ENCODE measurements at regions not wholly inside any gene's neighbourhood (a gene's known extent, or its start where the extent isn't known, plus 50 kb on each side); places are given as distances from the start of the nearest gene placed in this dataset.
"Not testable (repeated sequence)": the region's sequence is repeated elsewhere in the genome, so short reads cannot be mapped to it uniquely, and the experiment has no call there.

- peak; percentile 57 for DNase-seq
Measured at GRCh38 chr6:15953152-15953880, 175.6 kb upstream of the MYLIP start.

- DNase-seq, result no peak
Measured at GRCh38 chr6:15952231-15953151, 176.4 kb upstream of the MYLIP start.

GRCh38 chr6:15950962-15951569, 177.8 kb upstream of the MYLIP start:
- no peak for DNase-seq

- DNase-seq, result no peak
Measured at GRCh38 chr6:15949982-15950381, 178.9 kb upstream of the MYLIP start.

- DNase-seq, result no peak
Measured at GRCh38 chr6:15948930-15949900, 179.7 kb upstream of the MYLIP start.

- no peak for DNase-seq
Measured at GRCh38 chr6:15947923-15948322, 181.0 kb upstream of the MYLIP start.

GRCh38 chr6:15947436-15947835, 181.4 kb upstream of the MYLIP start:
- DNase-seq, result no peak

- no peak for DNase-seq
Measured at GRCh38 chr6:15946701-15947385, 182.0 kb upstream of the MYLIP start.

- DNase-seq, result no peak
Measured at GRCh38 chr6:15945593-15946159, 183.2 kb upstream of the MYLIP start.

GRCh38 chr6:15943423-15943822, 185.5 kb upstream of the MYLIP start:
- DNase-seq, result peak; percentile 53

- DNase-seq, result no peak
Measured at GRCh38 chr6:15941168-15941567, 187.7 kb upstream of the MYLIP start.

- no peak for DNase-seq
Measured at GRCh38 chr6:15938107-15938506, 190.8 kb upstream of the MYLIP start.

- DNase-seq, result no peak
Measured at GRCh38 chr6:15937602-15938001, 191.3 kb upstream of the MYLIP start.

- no peak for DNase-seq
Measured at GRCh38 chr6:15936503-15936902, 192.4 kb upstream of the MYLIP start.

GRCh38 chr6:15935661-15936060, 193.2 kb upstream of the MYLIP start:
- DNase-seq, result no peak

GRCh38 chr6:15931697-15932096, 197.2 kb upstream of the MYLIP start:
- DNase-seq, result not testable (repeated sequence)

- no peak for DNase-seq
Measured at GRCh38 chr6:15930207-15930606, 198.7 kb upstream of the MYLIP start.

- no peak for DNase-seq
Measured at GRCh38 chr6:15929685-15930084, 199.2 kb upstream of the MYLIP start.

GRCh38 chr6:15927531-15928225, 201.2 kb upstream of the MYLIP start:
- no peak for DNase-seq

- DNase-seq, result no peak
Measured at GRCh38 chr6:15926256-15926655, 202.6 kb upstream of the MYLIP start.
